Endothelial cell of umbilical vein (primary cell): ENCODE measurements at regions not wholly inside any gene's neighbourhood (a gene's known extent, or its start where the extent isn't known, plus 50 kb on each side); places are given as distances from the start of the nearest gene placed in this dataset.

ENCODE experiments used
- BruUV-seq: library from RNA; stranded (reverse); fragments of 400-500 nt; replicated peaks from 2 replicates; lab custom pipeline; 2021; lab: Mats Ljungman, UMichigan
- CTCF ChIA-PET: fragments of 300-600, 350-600 bp; sonication (Branson Sonifier 250); formaldehyde crosslinking; loops from one replicate; lab custom pipeline; 2021; ENCODE audit warnings: antibody characterized with exemption, inconsistent platforms; lab: Charles Lee
- POLR2A ChIA-PET: fragments of 300-600, 350-600 bp; sonication (Branson Sonifier 250); formaldehyde crosslinking; loops from one replicate; lab custom pipeline; 2021; ENCODE audit warnings: antibody characterized with exemption, inconsistent platforms; lab: Charles Lee
- DNase-seq: peaks from one replicate; pipeline ENCODE4 v3.0.0-alpha.2; 2011; ENCODE audit warnings: low read depth, low spot score
- FAIRE-seq: peaks from 2 replicates; lab custom pipeline; 2011; peaks lifted over from hg19 to GRCh38; lab: Jason Lieb, UNC
- H2AFZ ChIP-seq: 2 replicates; pipeline ENCODE4 v1.6.0; 2012; ENCODE audit warnings: low read depth, low read length, control low read depth, inconsistent platforms
- H3K27ac ChIP-seq: 2 replicates; pipeline ENCODE4 v1.5.1; 2011; ENCODE audit warnings: low read depth, mild to moderate bottlenecking, control low read depth, low read length, moderate library complexity; ENCODE audit not compliant: insufficient read depth
- H3K27me3 ChIP-seq, 2 experiments: 2 replicates each; pipeline versions ENCODE4 v1.6.0 to v1.6.1; 2011; ENCODE audit warnings: low read length in 2 of 2, mixed read lengths in 1 of 2; ENCODE audit not compliant: control insufficient read depth in 2 of 2, insufficient read depth in 2 of 2
- H3K36me3 ChIP-seq, 2 experiments: 2 replicates in 1 of 2; 3 replicates in 1 of 2; pipeline ENCODE4 v1.5.1; 2011; ENCODE audit warnings: low read length in 2 of 2, mild to moderate bottlenecking in 1 of 2, moderate library complexity in 1 of 2; ENCODE audit not compliant: control insufficient read depth in 2 of 2, insufficient read depth in 2 of 2; ENCODE audit errors: extremely low read depth in 1 of 2
- H3K4me1 ChIP-seq: 3 replicates; pipeline ENCODE4 v1.5.1; 2011; ENCODE audit warnings: mild to moderate bottlenecking, low read length; ENCODE audit not compliant: control insufficient read depth, insufficient read depth; ENCODE audit errors: extremely low read depth
- H3K4me2 ChIP-seq: 2 replicates; pipeline ENCODE4 v1.6.1; 2011; ENCODE audit warnings: low read length, control low read depth, mixed read lengths; ENCODE audit not compliant: insufficient read depth
- H3K4me3 ChIP-seq, 3 experiments: fragments of 200-600 bp in 1 of 3; sonication (generic), shearing (Covaris generic) in 1 of 3; replicated peaks in 1 of 3; 2 replicates each; pipeline ENCODE4 v1.5.1; 2011 to 2016; ENCODE audit warnings: control low read depth in 3 of 3, low read length in 3 of 3, mild to moderate bottlenecking in 2 of 3, inconsistent platforms in 1 of 3, low read depth in 1 of 3, moderate library complexity in 1 of 3; ENCODE audit not compliant: insufficient read depth in 1 of 3
- H3K79me2 ChIP-seq: 2 replicates; pipeline ENCODE4 v1.6.0; 2012; ENCODE audit warnings: low read length, inconsistent platforms; ENCODE audit not compliant: control insufficient read depth, insufficient read depth
- H3K9ac ChIP-seq: replicated peaks from 2 replicates; pipeline ENCODE3; 2011; ENCODE audit warnings: low read length, control low read depth; ENCODE audit not compliant: insufficient read depth; ENCODE audit errors: extremely low read depth
- H3K9me1 ChIP-seq: replicated peaks from 3 replicates; pipeline ENCODE4 v1.6.0; 2011; ENCODE audit warnings: mild to moderate bottlenecking, low read length; ENCODE audit not compliant: control insufficient read depth, insufficient read depth; ENCODE audit errors: extremely low read depth
- H3K9me3 ChIP-seq: replicated peaks from 2 replicates; pipeline ENCODE4 v1.5.1; 2012; ENCODE audit warnings: low read length, inconsistent platforms; ENCODE audit not compliant: control insufficient read depth, insufficient read depth
- H4K20me1 ChIP-seq: replicated peaks from 2 replicates; pipeline ENCODE3; 2011; ENCODE audit warnings: mild to moderate bottlenecking, low read length; ENCODE audit not compliant: control insufficient read depth, insufficient read depth; ENCODE audit errors: extremely low read depth
- EZH2 ChIP-seq: IDR thresholded peaks from 2 replicates; pipeline ENCODE4 v1.6.1; 2012; ENCODE audit warnings: borderline replicate concordance, low read depth, mild to moderate bottlenecking, moderate library complexity, low read length, inconsistent platforms; ENCODE audit not compliant: severe bottlenecking
- FOS ChIP-seq: IDR thresholded peaks from 2 replicates; pipeline ENCODE4 v1.6.1; 2011; ENCODE audit warnings: mild to moderate bottlenecking, low read length, moderate library complexity, borderline replicate concordance; ENCODE audit not compliant: insufficient read depth
- GATA2 ChIP-seq: IDR thresholded peaks from 2 replicates; pipeline ENCODE4 v1.7.0; 2011; ENCODE audit warnings: low read depth, mild to moderate bottlenecking, moderate library complexity, mixed read lengths, low read length; ENCODE audit not compliant: insufficient read length, insufficient read depth
- JUN ChIP-seq: IDR thresholded peaks from 2 replicates; pipeline ENCODE4 v1.6.1; 2011; ENCODE audit warnings: borderline replicate concordance, low read depth; ENCODE audit not compliant: insufficient read length, insufficient read depth
- MYC ChIP-seq: IDR thresholded peaks from one replicate; pipeline ENCODE4 v1.6.1; 2011; ENCODE audit warnings: mild to moderate bottlenecking, low read depth, low read length
- POLR2A ChIP-seq: IDR thresholded peaks from 2 replicates; pipeline ENCODE4 v1.6.1; 2012; ENCODE audit warnings: low read depth, mild to moderate bottlenecking, control low read depth, low read length
- POLR2AphosphoS5 ChIP-seq: IDR thresholded peaks from 2 replicates; pipeline ENCODE4 v1.6.1; 2012; ENCODE audit warnings: low read depth, mild to moderate bottlenecking, control low read depth, low read length, moderate library complexity; ENCODE audit not compliant: insufficient read depth
- dilution Hi-C: fragments of 300-500 bp; cut with MboI; formaldehyde crosslinking; loops from one replicate; pipeline ENCODE4 v1.15.0; 2019; ENCODE audit warnings: low sequenced_read_pairs; ENCODE audit not compliant: extremely low pct_ligation_motif_present
- intact Hi-C: fragments of 100-400 bp; cut with micrococcal nuclease; formaldehyde crosslinking; loops from one replicate; pipeline ENCODE4 v1.10.0; 2022
- TF ChIP-seq, protein P1 (sequence below), 2 donors: IDR thresholded peaks; 1 replicate in 1 of 2; 2 replicates in 1 of 2; pipeline ENCODE4 v1.5.1; 2011; ENCODE audit warnings: low read length in 2 of 2, mild to moderate bottlenecking in 2 of 2, moderate library complexity in 2 of 2, control low read depth in 1 of 2, inconsistent platforms in 1 of 2, low read depth in 1 of 2; ENCODE audit not compliant: insufficient read depth in 1 of 2; ENCODE audit errors: extremely low read depth in 1 of 2
- TF ChIP-seq, protein P2 (sequence below): IDR thresholded peaks from 2 replicates; pipeline ENCODE4 v1.6.1; 2011; ENCODE audit not compliant: insufficient read depth, insufficient read length

DNA sequence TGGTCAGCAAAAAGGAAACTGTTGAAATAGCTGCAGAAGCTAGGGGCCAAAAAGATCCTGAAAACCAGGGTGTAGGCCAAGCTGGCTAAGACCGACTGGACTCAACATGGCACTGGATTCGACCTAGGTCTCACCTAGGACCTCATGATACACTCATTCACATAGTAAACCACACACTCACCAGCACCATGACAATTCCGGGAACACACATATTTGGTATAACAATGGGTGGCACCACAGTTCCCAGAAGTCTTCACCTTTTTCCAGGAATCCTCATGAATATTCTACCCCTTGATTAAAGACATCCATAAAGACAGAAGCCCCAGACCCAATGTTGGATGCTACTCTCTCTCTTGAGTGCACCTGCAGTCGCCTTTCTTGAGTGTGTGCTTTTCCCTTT, 460.1 kb downstream of the TMEM114 start:
- no peak for FAIRE-seq
- H3K27ac ChIP-seq, result no peak overlapping the region
- H3K9ac ChIP-seq, result no peak overlapping the region
- H3K4me1 ChIP-seq, result no peaks in the 10 kb centered on the region
- H3K27me3 ChIP-seq, result no peaks in the 10 kb centered on the region
- POLR2A ChIA-PET, result no interaction called here
- no peaks in the 10 kb centered on the region for H3K36me3 ChIP-seq
- no peak for DNase-seq
- H3K79me2 ChIP-seq, result no peaks in the 10 kb centered on the region
- TF ChIP-seq POLR2AphosphoS5 (no peak), JUN (no peak), GATA2 (no peak), MYC (no peak), POLR2A (no peak), EZH2 (no peak), FOS (no peak)
- TF ChIP-seq, protein P1, sequence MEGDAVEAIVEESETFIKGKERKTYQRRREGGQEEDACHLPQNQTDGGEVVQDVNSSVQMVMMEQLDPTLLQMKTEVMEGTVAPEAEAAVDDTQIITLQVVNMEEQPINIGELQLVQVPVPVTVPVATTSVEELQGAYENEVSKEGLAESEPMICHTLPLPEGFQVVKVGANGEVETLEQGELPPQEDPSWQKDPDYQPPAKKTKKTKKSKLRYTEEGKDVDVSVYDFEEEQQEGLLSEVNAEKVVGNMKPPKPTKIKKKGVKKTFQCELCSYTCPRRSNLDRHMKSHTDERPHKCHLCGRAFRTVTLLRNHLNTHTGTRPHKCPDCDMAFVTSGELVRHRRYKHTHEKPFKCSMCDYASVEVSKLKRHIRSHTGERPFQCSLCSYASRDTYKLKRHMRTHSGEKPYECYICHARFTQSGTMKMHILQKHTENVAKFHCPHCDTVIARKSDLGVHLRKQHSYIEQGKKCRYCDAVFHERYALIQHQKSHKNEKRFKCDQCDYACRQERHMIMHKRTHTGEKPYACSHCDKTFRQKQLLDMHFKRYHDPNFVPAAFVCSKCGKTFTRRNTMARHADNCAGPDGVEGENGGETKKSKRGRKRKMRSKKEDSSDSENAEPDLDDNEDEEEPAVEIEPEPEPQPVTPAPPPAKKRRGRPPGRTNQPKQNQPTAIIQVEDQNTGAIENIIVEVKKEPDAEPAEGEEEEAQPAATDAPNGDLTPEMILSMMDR (IDR thresholded peaks at IDR 0.05; ENCODE audit: extremely low read depth in 1 of 2, insufficient read depth in 1 of 2, low read depth in 1 of 2, low read length in 2 of 2), result no peak
- TF ChIP-seq, protein P2, sequence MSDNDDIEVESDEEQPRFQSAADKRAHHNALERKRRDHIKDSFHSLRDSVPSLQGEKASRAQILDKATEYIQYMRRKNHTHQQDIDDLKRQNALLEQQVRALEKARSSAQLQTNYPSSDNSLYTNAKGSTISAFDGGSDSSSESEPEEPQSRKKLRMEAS, result no peak
- H3K4me2 ChIP-seq, result no peak overlapping the region
- H2AFZ ChIP-seq, result no peak overlapping the region
- H3K9me3 ChIP-seq, result peaks cover 2% of the 10 kb centered on the region
- H3K4me3 ChIP-seq, result no peak overlapping the region
- intact Hi-C loops, result no loop called here
- no peaks in the 10 kb centered on the region for H4K20me1 ChIP-seq
- no peaks in the 10 kb centered on the region for H3K9me1 ChIP-seq
- dilution Hi-C loops, result no loop called here
- CTCF ChIA-PET, result no interaction called here
- BruUV-seq, result no TSS peak
